Upper lobe of right lung (tissue), 1 donor: ENCODE measurements at regions not wholly inside any gene's neighbourhood (a gene's known extent, or its start where the extent isn't known, plus 50 kb on each side); places are given as distances from the start of the nearest gene placed in this dataset.

Source experiments
- ATAC-seq: fragments of 200-7000 bp; cut with Tn5 transposase; one replicate; pipeline ENCODE4 v1.9.1; 2020; ENCODE audit warnings: mild to moderate bottlenecking, moderate library complexity
- DNase-seq: peaks from one replicate; pipeline ENCODE4 v3.0.0-alpha.2; 2020
- H3K27ac ChIP-seq: fragments of 200-600 bp; one replicate; pipeline ENCODE4 v1.8.0; 2022
- H3K27me3 ChIP-seq: fragments of 200-600 bp; one replicate; pipeline ENCODE4 v1.8.0; 2022; ENCODE audit warnings: mild to moderate bottlenecking
- H3K36me3 ChIP-seq: fragments of 200-600 bp; one replicate; pipeline ENCODE4 v1.8.0; 2022
- H3K4me1 ChIP-seq: fragments of 200-600 bp; one replicate; pipeline ENCODE4 v1.8.0; 2022
- H3K4me3 ChIP-seq: fragments of 200-600 bp; one replicate; pipeline ENCODE4 v1.8.0; 2022; ENCODE audit warnings: mild to moderate bottlenecking
- H3K9me3 ChIP-seq: fragments of 200-600 bp; one replicate; pipeline ENCODE4 v1.8.0; 2022
- CTCF ChIP-seq: fragments of 200-600 bp; IDR thresholded peaks from one replicate; pipeline ENCODE4 v1.8.0; 2022; ENCODE audit warnings: antibody characterized with exemption
- intact Hi-C: fragments of 100-400 bp; cut with DNase I; formaldehyde crosslinking; loops from one replicate; pipeline ENCODE4 v1.11.0; 2022
- donor health status: DM: no; HTN: yes; CAD: no; lungs with severe emphysema.

GRCh38 chr1:188706742-188707141 lies 1770.9 kb downstream of the BRINP3 start:
- no peak overlapping the region for H3K27ac ChIP-seq
- no peak for TF ChIP-seq CTCF

GRCh38 chr1:188708795-188709535 lies 1768.7 kb downstream of the BRINP3 start:
- H3K36me3 ChIP-seq: no peaks in the 10 kb centered on the region
- no peak overlapping the region for H3K4me3 ChIP-seq
- H3K27me3 ChIP-seq: no peaks in the 10 kb centered on the region
- no peak for DNase-seq
- no peaks in the 10 kb centered on the region for H3K4me1 ChIP-seq
- H3K9me3 ChIP-seq: no peaks in the 10 kb centered on the region
- no peak for TF ChIP-seq CTCF
- no peak for ATAC-seq
- intact Hi-C loops: no loop called here
- no peak overlapping the region for H3K27ac ChIP-seq

More at GRCh38 chr1:188706742-188707141, 1770.9 kb downstream of the BRINP3 start:
- no peak overlapping the region for H3K4me3 ChIP-seq
- DNase-seq: no peak
- ATAC-seq: no peak
- intact Hi-C loops: no loop called here
- H3K4me1 ChIP-seq: no peaks in the 10 kb centered on the region
- no peaks in the 10 kb centered on the region for H3K9me3 ChIP-seq
- no peaks in the 10 kb centered on the region for H3K27me3 ChIP-seq
- no peaks in the 10 kb centered on the region for H3K36me3 ChIP-seq

- no peak overlapping the region for H3K4me3 ChIP-seq
- intact Hi-C loops: no loop called here
- H3K27ac ChIP-seq: no peak overlapping the region
- no peaks in the 10 kb centered on the region for H3K4me1 ChIP-seq
- H3K27me3 ChIP-seq: no peaks in the 10 kb centered on the region
- H3K36me3 ChIP-seq: no peaks in the 10 kb centered on the region
- no peak for TF ChIP-seq CTCF
- DNase-seq (no peak), ATAC-seq (no peak)
- no peaks in the 10 kb centered on the region for H3K9me3 ChIP-seq
Measured at GRCh38 chr1:188715566-188715965, 1762.1 kb downstream of the BRINP3 start.

- H3K4me3 ChIP-seq: no peak overlapping the region
- no peaks in the 10 kb centered on the region for H3K36me3 ChIP-seq
- no peak overlapping the region for H3K27ac ChIP-seq
- ATAC-seq (no peak), DNase-seq (no peak)
- no peaks in the 10 kb centered on the region for H3K4me1 ChIP-seq
- TF ChIP-seq CTCF: no peak
- no peaks in the 10 kb centered on the region for H3K9me3 ChIP-seq
- no peaks in the 10 kb centered on the region for H3K27me3 ChIP-seq
- intact Hi-C loops: no loop called here
Measured at GRCh38 chr1:188719735-188720134, 1757.9 kb downstream of the BRINP3 start.

- Histone ChIP-seq H3K27ac (no peak overlapping the region), H3K27me3 (no peaks in the 10 kb centered on the region), H3K9me3 (no peaks in the 10 kb centered on the region), H3K4me1 (no peaks in the 10 kb centered on the region), H3K4me3 (no peak overlapping the region), H3K36me3 (no peaks in the 10 kb centered on the region)
- intact Hi-C loops: no loop called here
- TF ChIP-seq CTCF: no peak
- ATAC-seq (no peak), DNase-seq (no peak)
Measured at GRCh38 chr1:188723332-188724020, 1754.2 kb downstream of the BRINP3 start.
